ENCODE measurements at regions not wholly inside any gene's neighbourhood (a gene's known extent, or its start where the extent isn't known, plus 50 kb on each side); places are given as distances from the start of the nearest gene placed in this dataset.
"Not testable (repeated sequence)": the region's sequence is repeated elsewhere in the genome, so short reads cannot be mapped to it uniquely, and the experiment has no call there.

- H3K36me3 ChIP-seq (ENCODE audit: insufficient read depth, low read length), result no peaks in the 10 kb centered on the region
- no peaks in the 10 kb centered on the region for H3K9me3 ChIP-seq (ENCODE audit: low read length)
- no peaks in the 10 kb centered on the region for H3K27me3 ChIP-seq (ENCODE audit: insufficient read depth, low read length)
- H2AFZ ChIP-seq (ENCODE audit: low read depth, low read length), result no peak overlapping the region
- H3K4me3 ChIP-seq (ENCODE audit: low read length), result no peak overlapping the region
- peaks cover 25% of the 10 kb centered on the region for H3K4me1 ChIP-seq (ENCODE audit: insufficient read depth, low read length)
Measured at GRCh38 chr3:110324171-110324705, 747.4 kb upstream of the NECTIN3 start.

GRCh38 chr3:110327870-110328269 is 743.7 kb upstream of the NECTIN3 start:
- Histone ChIP-seq H3K9me3 (ENCODE audit: low read length) (peaks cover 3% of the 10 kb centered on the region), H3K36me3 (ENCODE audit: insufficient read depth, low read length) (no peaks in the 10 kb centered on the region), H3K4me1 (ENCODE audit: insufficient read depth, low read length) (peaks cover 22% of the 10 kb centered on the region), H3K4me3 (ENCODE audit: low read length) (no peak overlapping the region), H3K27me3 (ENCODE audit: insufficient read depth, low read length) (no peaks in the 10 kb centered on the region), H2AFZ (ENCODE audit: low read depth, low read length) (no peak overlapping the region)

- H3K36me3 ChIP-seq (ENCODE audit: insufficient read depth, low read length); H3K27me3 ChIP-seq (ENCODE audit: insufficient read depth, low read length); H2AFZ ChIP-seq (ENCODE audit: low read depth, low read length); H3K9me3 ChIP-seq (ENCODE audit: low read length); H3K4me1 ChIP-seq (ENCODE audit: insufficient read depth, low read length); H3K4me3 ChIP-seq (ENCODE audit: low read length): not testable (repeated sequence)
Measured at GRCh38 chr3:110331562-110331961, 740.1 kb upstream of the NECTIN3 start.

DNA sequence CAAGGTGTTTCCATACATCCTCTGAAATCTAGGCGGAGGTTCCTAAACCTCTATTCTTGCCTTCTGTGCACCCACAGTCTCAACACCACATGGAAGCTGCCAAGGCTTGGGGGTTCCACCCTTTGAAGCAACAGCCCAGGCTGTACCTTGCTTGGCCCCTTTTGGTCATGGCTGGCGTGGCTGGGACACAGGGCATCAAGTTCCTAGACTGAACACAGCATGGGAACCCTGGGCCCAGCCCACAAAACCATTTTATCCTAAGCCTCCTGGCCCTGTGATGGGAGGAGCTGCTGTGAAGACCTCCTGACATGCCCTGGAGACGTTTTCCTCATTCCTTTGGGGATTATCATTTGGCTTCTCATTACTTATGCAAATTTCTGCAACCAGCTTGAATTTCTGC is 739.0 kb upstream of the NECTIN3 start:
- H3K27me3 ChIP-seq (ENCODE audit: insufficient read depth, low read length), result no peaks in the 10 kb centered on the region
- H3K4me3 ChIP-seq (ENCODE audit: low read length), result no peak overlapping the region
- peaks cover 3% of the 10 kb centered on the region for H3K9me3 ChIP-seq (ENCODE audit: low read length)
- H3K36me3 ChIP-seq (ENCODE audit: insufficient read depth, low read length), result no peaks in the 10 kb centered on the region
- no peaks in the 10 kb centered on the region for H3K4me1 ChIP-seq (ENCODE audit: insufficient read depth, low read length)
- no peak overlapping the region for H2AFZ ChIP-seq (ENCODE audit: low read depth, low read length)

DNA sequence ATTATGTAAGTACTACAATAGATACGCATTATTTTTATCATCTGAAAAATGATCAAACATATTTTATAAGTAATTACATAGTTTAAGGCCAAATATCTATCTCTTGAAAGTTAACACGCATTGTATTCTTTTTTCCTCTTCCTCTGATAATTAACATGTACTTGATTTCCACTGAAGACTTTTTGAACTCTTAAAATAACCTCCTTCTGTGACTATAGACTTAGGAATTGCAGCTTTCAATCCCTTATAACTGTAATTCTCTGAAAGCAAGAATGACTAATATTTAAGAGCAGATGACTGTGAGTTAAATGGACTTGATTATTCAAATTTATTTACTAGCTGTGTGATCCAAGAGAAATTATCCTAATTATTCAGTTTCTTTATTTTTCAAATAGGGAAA is 730.6 kb upstream of the NECTIN3 start:
- Histone ChIP-seq H2AFZ (ENCODE audit: low read depth, low read length) (no peak overlapping the region), H3K27me3 (ENCODE audit: insufficient read depth, low read length) (no peaks in the 10 kb centered on the region), H3K4me1 (ENCODE audit: insufficient read depth, low read length) (peaks cover 1% of the 10 kb centered on the region), H3K9me3 (ENCODE audit: low read length) (no peaks in the 10 kb centered on the region), H3K36me3 (ENCODE audit: insufficient read depth, low read length) (no peaks in the 10 kb centered on the region), H3K4me3 (ENCODE audit: low read length) (no peak overlapping the region)

- H3K4me1 ChIP-seq (ENCODE audit: insufficient read depth, low read length), result peaks cover 1% of the 10 kb centered on the region
- no peaks in the 10 kb centered on the region for H3K36me3 ChIP-seq (ENCODE audit: insufficient read depth, low read length)
- H3K9me3 ChIP-seq (ENCODE audit: low read length), result no peaks in the 10 kb centered on the region
- no peak overlapping the region for H3K4me3 ChIP-seq (ENCODE audit: low read length)
- no peak overlapping the region for H2AFZ ChIP-seq (ENCODE audit: low read depth, low read length)
- H3K27me3 ChIP-seq (ENCODE audit: insufficient read depth, low read length), result no peaks in the 10 kb centered on the region
Measured at GRCh38 chr3:110343376-110343775, 728.2 kb upstream of the NECTIN3 start.

DNA sequence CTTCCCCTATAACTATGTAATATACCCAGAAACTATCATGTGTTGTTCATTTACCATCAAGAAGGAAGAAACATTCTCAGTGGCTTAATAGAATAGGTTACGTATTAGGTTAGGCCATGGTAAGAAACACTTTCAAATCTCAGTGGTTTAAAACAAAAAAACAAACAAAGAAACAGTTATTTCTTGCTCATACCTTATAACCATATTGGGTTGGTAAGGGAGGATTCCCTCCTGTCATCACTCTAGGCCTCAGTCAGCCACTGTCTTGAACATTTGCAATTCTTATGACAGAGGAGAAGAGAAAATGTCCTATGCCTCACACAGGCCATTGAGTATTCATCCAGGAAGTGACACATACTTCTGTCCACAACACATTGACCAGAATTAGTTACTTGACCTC is 727.7 kb upstream of the NECTIN3 start:
- H3K4me3 ChIP-seq (ENCODE audit: low read length), result no peak overlapping the region
- no peaks in the 10 kb centered on the region for H3K9me3 ChIP-seq (ENCODE audit: low read length)
- H2AFZ ChIP-seq (ENCODE audit: low read depth, low read length), result no peak overlapping the region
- no peaks in the 10 kb centered on the region for H3K36me3 ChIP-seq (ENCODE audit: insufficient read depth, low read length)
- H3K27me3 ChIP-seq (ENCODE audit: insufficient read depth, low read length), result no peaks in the 10 kb centered on the region
- H3K4me1 ChIP-seq (ENCODE audit: insufficient read depth, low read length), result peaks cover 1% of the 10 kb centered on the region

- no peak overlapping the region for H3K4me3 ChIP-seq (ENCODE audit: low read length)
- H3K9me3 ChIP-seq (ENCODE audit: low read length), result no peaks in the 10 kb centered on the region
- H2AFZ ChIP-seq (ENCODE audit: low read depth, low read length), result no peak overlapping the region
- peaks cover 1% of the 10 kb centered on the region for H3K4me1 ChIP-seq (ENCODE audit: insufficient read depth, low read length)
- no peaks in the 10 kb centered on the region for H3K36me3 ChIP-seq (ENCODE audit: insufficient read depth, low read length)
- H3K27me3 ChIP-seq (ENCODE audit: insufficient read depth, low read length), result no peaks in the 10 kb centered on the region
Measured at GRCh38 chr3:110344487-110344886, 727.1 kb upstream of the NECTIN3 start.

DNA sequence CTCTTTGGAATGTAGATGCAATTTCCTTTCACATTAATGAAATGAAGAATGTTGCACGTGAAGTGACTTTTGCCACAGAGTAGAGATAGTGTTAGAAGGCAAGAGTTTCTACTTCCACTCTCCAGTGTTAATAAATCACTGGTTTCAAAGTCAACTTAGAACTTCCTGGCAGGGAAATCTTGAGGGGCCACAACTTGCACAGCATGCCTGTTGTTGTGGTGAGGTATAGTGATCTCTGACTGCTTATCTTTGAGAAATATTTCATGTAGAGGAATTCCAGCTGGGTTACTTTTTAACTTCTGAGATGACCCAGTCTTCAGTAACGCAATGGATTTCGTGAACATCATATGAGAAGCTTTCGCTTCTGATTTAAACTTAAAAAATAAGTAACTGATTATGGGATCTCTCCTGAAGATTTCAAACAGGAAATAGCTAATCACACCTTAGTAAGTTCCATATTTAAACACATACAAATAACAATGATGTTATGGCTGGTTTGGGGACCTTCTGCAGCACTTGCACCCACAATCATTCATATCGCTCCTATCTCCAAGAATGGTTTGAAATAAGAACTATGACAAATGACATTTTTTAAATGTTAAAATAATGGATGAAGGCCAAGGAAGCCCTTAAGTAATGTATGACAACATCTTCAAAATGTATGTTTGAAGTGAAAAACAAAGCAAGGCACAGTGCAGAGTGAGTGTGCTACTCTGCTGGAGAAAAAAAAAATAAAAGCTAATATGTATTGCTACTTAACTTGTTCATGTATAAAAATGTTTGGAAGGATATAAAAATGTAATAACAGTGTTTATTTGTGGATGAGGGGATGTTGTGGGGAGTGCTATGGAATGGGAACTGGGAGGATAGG is 726.5 kb upstream of the NECTIN3 start:
- H3K4me3 ChIP-seq (ENCODE audit: low read length), result no peak overlapping the region
- no peaks in the 10 kb centered on the region for H3K36me3 ChIP-seq (ENCODE audit: insufficient read depth, low read length)
- no peak overlapping the region for H2AFZ ChIP-seq (ENCODE audit: low read depth, low read length)
- H3K4me1 ChIP-seq (ENCODE audit: insufficient read depth, low read length), result peaks cover 1% of the 10 kb centered on the region
- H3K9me3 ChIP-seq (ENCODE audit: low read length), result no peaks in the 10 kb centered on the region
- H3K27me3 ChIP-seq (ENCODE audit: insufficient read depth, low read length), result no peaks in the 10 kb centered on the region

DNA sequence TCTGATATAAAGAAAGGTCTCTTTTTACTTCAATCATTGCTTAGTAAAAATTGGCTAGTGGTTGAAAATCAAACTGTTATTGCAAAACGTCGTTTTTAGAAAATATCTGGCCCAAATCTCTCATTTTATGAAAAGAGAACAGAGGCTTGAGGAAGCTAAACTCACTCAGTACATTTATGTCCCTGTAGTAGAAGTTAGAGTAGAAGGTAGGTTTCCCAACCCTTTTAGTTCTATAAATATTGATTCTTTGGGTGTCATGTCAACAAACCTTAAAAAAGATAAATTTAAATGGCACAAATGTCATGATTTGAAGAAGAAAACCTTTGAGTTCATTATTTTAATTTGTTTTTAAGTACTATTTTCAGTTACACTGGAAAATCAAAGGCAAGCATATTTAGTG is 722.3 kb upstream of the NECTIN3 start:
- no peak overlapping the region for H2AFZ ChIP-seq (ENCODE audit: low read depth, low read length)
- no peaks in the 10 kb centered on the region for H3K27me3 ChIP-seq (ENCODE audit: insufficient read depth, low read length)
- no peaks in the 10 kb centered on the region for H3K36me3 ChIP-seq (ENCODE audit: insufficient read depth, low read length)
- H3K4me3 ChIP-seq (ENCODE audit: low read length), result no peak overlapping the region
- no peaks in the 10 kb centered on the region for H3K9me3 ChIP-seq (ENCODE audit: low read length)
- H3K4me1 ChIP-seq (ENCODE audit: insufficient read depth, low read length), result peaks cover 8% of the 10 kb centered on the region

DNA sequence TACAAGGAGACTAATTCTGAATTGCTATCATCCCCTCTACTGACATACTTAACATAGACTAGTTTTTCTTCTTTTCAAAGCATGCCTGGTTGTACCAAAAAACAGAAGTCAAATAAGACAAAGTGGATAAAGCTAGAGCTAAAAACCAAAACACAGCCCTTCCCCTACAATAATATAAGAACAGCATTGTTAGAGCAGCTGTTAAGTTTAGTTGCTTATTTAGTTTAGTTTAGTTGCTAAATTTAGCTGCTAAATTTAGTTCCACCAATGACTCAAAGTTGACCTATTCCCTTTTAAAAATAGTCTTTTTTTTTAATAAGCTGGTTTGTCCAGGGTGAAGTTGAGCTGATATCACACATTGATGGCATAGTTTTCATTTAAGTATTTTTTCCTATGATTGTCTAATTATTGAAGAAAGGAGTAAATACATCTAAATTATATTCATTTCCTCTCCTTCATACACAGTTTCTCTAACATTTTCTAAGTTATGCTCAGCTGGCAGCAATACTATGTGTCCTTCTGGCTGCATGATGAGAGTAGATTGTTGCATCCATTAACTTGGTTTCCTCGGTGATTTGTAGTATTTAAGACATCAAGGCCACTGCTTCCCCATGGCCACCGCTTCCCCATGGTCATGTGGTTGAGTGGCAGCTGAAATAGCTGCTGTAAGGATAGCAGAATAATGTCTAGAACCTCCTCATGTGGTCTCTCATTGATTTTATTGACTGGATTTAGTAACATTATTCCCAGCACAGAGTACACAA is 718.6 kb upstream of the NECTIN3 start:
- no peaks in the 10 kb centered on the region for H3K27me3 ChIP-seq (ENCODE audit: insufficient read depth, low read length)
- H3K9me3 ChIP-seq (ENCODE audit: low read length), result no peaks in the 10 kb centered on the region
- no peaks in the 10 kb centered on the region for H3K36me3 ChIP-seq (ENCODE audit: insufficient read depth, low read length)
- H3K4me3 ChIP-seq (ENCODE audit: low read length), result no peak overlapping the region
- peak overlapping the region; percentile 35 for H2AFZ ChIP-seq (ENCODE audit: low read depth, low read length)
- H3K4me1 ChIP-seq (ENCODE audit: insufficient read depth, low read length), result peaks cover 8% of the 10 kb centered on the region

DNA sequence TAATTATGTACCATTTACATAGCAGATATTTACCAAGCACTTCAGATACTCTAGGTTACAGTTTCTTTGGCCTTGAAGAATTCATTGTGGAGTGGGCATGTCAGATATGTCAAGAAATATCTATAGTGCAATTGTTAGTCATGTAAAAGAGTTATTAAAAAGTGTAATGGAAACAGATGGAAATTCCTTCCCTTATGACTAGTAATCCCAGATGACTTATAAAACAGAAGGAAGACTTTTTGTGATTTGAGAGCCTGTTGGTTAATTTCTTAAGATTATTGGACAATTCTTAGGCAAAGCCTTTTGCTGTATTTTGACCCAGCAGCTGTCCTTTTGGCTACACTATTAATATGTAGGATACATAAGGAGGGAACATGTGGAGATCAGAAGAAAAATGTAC is 708.9 kb upstream of the NECTIN3 start:
- Histone ChIP-seq H3K9me3 (ENCODE audit: low read length) (no peaks in the 10 kb centered on the region), H2AFZ (ENCODE audit: low read depth, low read length) (no peak overlapping the region), H3K4me1 (ENCODE audit: insufficient read depth, low read length) (no peaks in the 10 kb centered on the region), H3K4me3 (ENCODE audit: low read length) (no peak overlapping the region), H3K36me3 (ENCODE audit: insufficient read depth, low read length) (no peaks in the 10 kb centered on the region), H3K27me3 (ENCODE audit: insufficient read depth, low read length) (no peaks in the 10 kb centered on the region)

- H3K4me1 ChIP-seq (ENCODE audit: insufficient read depth, low read length); H3K4me3 ChIP-seq (ENCODE audit: low read length); H3K27me3 ChIP-seq (ENCODE audit: insufficient read depth, low read length); H3K9me3 ChIP-seq (ENCODE audit: low read length); H3K36me3 ChIP-seq (ENCODE audit: insufficient read depth, low read length); H2AFZ ChIP-seq (ENCODE audit: low read depth, low read length): not testable (repeated sequence)
Measured at GRCh38 chr3:110367289-110367688, 704.3 kb upstream of the NECTIN3 start.
